ENCODE measurements at regions not wholly inside any gene's neighbourhood (a gene's known extent, or its start where the extent isn't known, plus 50 kb on each side); places are given as distances from the start of the nearest gene placed in this dataset.

- Histone ChIP-seq H3K36me3 (ENCODE audit: control insufficient read depth, insufficient read depth, low read length) (no peaks in the 10 kb centered on the region), H3K27ac (ENCODE audit: low read depth, low read length) (no peak overlapping the region), H3K27me3 (ENCODE audit: control insufficient read depth, insufficient read depth, low read length) (no peaks in the 10 kb centered on the region), H3K9me3 (ENCODE audit: control insufficient read depth, insufficient read depth, low read length) (no peaks in the 10 kb centered on the region), H3K4me3 (ENCODE audit: low read depth, low read length) (no peak overlapping the region), H3K4me1 (ENCODE audit: control insufficient read depth, insufficient read depth, low read length) (no peaks in the 10 kb centered on the region)
- DNase-seq (ENCODE audit: low read depth in 4 of 6, low spot score in 6 of 6): no peak
- 86% methylated on average over 5 of the region's 10 CpGs for WGBS (ENCODE audit: insufficient coverage)
Observed at GRCh38 chr14:98062083-98062482, 1209.9 kb downstream of the BCL11B start.

- H3K4me1 ChIP-seq (ENCODE audit: control insufficient read depth, insufficient read depth, low read length): peaks cover 4% of the 10 kb centered on the region
- H3K9me3 ChIP-seq (ENCODE audit: control insufficient read depth, insufficient read depth, low read length): no peaks in the 10 kb centered on the region
- H3K36me3 ChIP-seq (ENCODE audit: control insufficient read depth, insufficient read depth, low read length): no peaks in the 10 kb centered on the region
- no peaks in the 10 kb centered on the region for H3K27me3 ChIP-seq (ENCODE audit: control insufficient read depth, insufficient read depth, low read length)
- H3K4me3 ChIP-seq (ENCODE audit: low read depth, low read length): no peak overlapping the region
- no peak for DNase-seq (ENCODE audit: low read depth in 4 of 6, low spot score in 6 of 6)
- no peak overlapping the region for H3K27ac ChIP-seq (ENCODE audit: low read depth, low read length)
- WGBS (ENCODE audit: insufficient coverage): 67% methylated on average over 1 of the region's 2 CpGs
Observed at GRCh38 chr14:98069712-98070171, 1202.3 kb downstream of the BCL11B start.

DNA sequence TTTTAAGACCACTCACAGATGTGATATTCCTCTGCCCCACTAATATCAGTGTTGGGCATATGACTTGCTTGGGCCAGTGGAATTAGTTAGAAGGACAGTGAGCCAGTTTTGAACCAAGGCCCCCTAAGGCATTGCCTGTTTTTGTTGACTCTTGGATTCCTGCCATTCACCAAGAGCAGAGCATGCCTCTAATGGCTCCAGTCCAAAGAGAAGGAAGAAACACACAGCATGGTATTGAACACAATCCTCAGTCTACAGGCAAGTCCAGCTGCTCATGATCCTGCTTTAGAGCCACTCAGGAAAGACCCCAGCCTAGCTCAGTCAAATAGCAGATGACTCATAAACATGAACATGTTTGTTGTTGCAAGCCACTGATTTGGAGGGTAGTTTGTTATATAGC, 1201.5 kb downstream of the BCL11B start:
- peak in 3 of 6 donors; percentile 31 to 72 (median 71) for DNase-seq (ENCODE audit: low read depth in 4 of 6, low spot score in 6 of 6)
- Histone ChIP-seq H3K9me3 (ENCODE audit: control insufficient read depth, insufficient read depth, low read length) (no peaks in the 10 kb centered on the region), H3K36me3 (ENCODE audit: control insufficient read depth, insufficient read depth, low read length) (no peaks in the 10 kb centered on the region), H3K4me1 (ENCODE audit: control insufficient read depth, insufficient read depth, low read length) (peaks cover 4% of the 10 kb centered on the region), H3K27ac (ENCODE audit: low read depth, low read length) (no peak overlapping the region), H3K27me3 (ENCODE audit: control insufficient read depth, insufficient read depth, low read length) (no peaks in the 10 kb centered on the region), H3K4me3 (ENCODE audit: low read depth, low read length) (no peak overlapping the region)

- no peak overlapping the region for H3K4me3 ChIP-seq (ENCODE audit: low read depth, low read length)
- WGBS (ENCODE audit: insufficient coverage): no CpG with 5 or more reads among the region's 5 CpGs
- H3K27ac ChIP-seq (ENCODE audit: low read depth, low read length): no peak overlapping the region
- no peaks in the 10 kb centered on the region for H3K9me3 ChIP-seq (ENCODE audit: control insufficient read depth, insufficient read depth, low read length)
- no peaks in the 10 kb centered on the region for H3K36me3 ChIP-seq (ENCODE audit: control insufficient read depth, insufficient read depth, low read length)
- H3K27me3 ChIP-seq (ENCODE audit: control insufficient read depth, insufficient read depth, low read length): no peaks in the 10 kb centered on the region
- peaks cover 4% of the 10 kb centered on the region for H3K4me1 ChIP-seq (ENCODE audit: control insufficient read depth, insufficient read depth, low read length)
- DNase-seq (ENCODE audit: low read depth in 4 of 6, low spot score in 6 of 6): peak in 1 of 6 donors; percentile 52
Observed at GRCh38 chr14:98074111-98074510, 1197.9 kb downstream of the BCL11B start.

DNA sequence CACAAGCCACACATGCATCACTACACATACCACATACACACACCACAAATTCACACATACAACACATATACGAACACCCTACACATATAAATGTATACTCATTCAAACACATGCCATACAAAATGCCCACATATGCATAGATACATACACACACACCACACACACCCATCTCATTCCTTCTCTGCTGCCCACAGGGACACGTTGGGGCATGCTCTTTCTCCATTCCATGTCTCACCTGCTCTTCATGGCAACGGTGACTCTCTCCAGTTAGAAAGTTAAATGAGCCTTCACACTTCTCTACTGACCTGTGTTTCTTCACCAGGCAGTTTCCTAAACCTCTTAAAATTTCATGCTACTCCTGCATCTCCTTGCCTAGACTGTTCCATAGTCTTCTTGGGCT, 1194.8 kb downstream of the BCL11B start:
- no peaks in the 10 kb centered on the region for H3K36me3 ChIP-seq (ENCODE audit: control insufficient read depth, insufficient read depth, low read length)

DNA sequence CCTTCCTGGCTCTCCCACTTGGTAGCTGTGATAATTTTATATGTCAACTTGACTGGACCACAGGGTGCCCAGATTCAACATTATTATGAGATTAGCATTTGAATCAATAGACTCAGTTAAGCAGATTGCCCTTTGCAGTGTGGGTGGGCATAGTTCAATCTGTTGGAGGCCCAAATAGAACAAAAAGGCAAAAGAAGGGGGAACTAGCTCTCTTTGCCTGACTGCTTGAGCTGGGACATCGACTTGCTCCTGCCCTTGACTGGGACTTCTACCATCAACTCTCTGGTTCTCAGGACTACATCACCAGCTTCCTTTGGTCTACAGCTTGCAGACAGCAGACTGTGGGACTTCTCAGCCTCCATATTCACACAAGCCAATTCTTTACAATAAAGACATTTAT, 1189.2 kb downstream of the BCL11B start:
- no peak for DNase-seq (ENCODE audit: low read depth in 4 of 6, low spot score in 6 of 6)
- Histone ChIP-seq H3K27ac (ENCODE audit: low read depth, low read length) (no peak overlapping the region), H3K27me3 (ENCODE audit: control insufficient read depth, insufficient read depth, low read length) (no peaks in the 10 kb centered on the region), H3K9me3 (ENCODE audit: control insufficient read depth, insufficient read depth, low read length) (no peaks in the 10 kb centered on the region), H3K4me1 (ENCODE audit: control insufficient read depth, insufficient read depth, low read length) (no peaks in the 10 kb centered on the region), H3K36me3 (ENCODE audit: control insufficient read depth, insufficient read depth, low read length) (no peaks in the 10 kb centered on the region), H3K4me3 (ENCODE audit: low read depth, low read length) (no peak overlapping the region)
- 57% methylated on average over 1 of the region's 1 CpG for WGBS (ENCODE audit: insufficient coverage)

More for the DNA sequence above, 1194.8 kb downstream of the BCL11B start:
- WGBS (ENCODE audit: insufficient coverage): 89% methylated on average over 3 of the region's 3 CpGs
- DNase-seq (ENCODE audit: low read depth in 4 of 6, low spot score in 6 of 6): no peak
- Histone ChIP-seq H3K27me3 (ENCODE audit: control insufficient read depth, insufficient read depth, low read length) (no peaks in the 10 kb centered on the region), H3K4me1 (ENCODE audit: control insufficient read depth, insufficient read depth, low read length) (no peaks in the 10 kb centered on the region), H3K4me3 (ENCODE audit: low read depth, low read length) (no peak overlapping the region), H3K9me3 (ENCODE audit: control insufficient read depth, insufficient read depth, low read length) (no peaks in the 10 kb centered on the region), H3K27ac (ENCODE audit: low read depth, low read length) (no peak overlapping the region)

DNA sequence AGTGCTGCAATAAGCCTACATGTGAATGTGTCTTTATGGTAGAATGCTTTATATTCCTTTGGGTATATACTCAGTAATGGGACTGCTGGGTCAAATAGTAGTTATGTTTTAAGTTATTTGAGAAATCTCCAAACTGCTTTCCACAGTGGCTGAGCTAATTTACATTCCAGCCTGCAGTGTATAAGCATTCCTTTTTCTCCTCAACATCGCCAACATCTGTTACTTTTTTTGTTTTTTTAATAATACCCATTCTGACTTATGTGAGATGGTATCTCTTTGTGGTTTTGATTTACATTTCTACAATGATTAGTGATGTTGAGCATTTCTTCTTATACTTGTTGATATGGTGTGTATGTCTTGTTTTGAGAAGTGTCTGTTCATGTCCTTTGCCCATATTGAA, 1186.2 kb downstream of the BCL11B start:
- Histone ChIP-seq H3K4me3 (ENCODE audit: low read depth, low read length) (no peak overlapping the region), H3K27me3 (ENCODE audit: control insufficient read depth, insufficient read depth, low read length) (no peaks in the 10 kb centered on the region), H3K9me3 (ENCODE audit: control insufficient read depth, insufficient read depth, low read length) (no peaks in the 10 kb centered on the region), H3K36me3 (ENCODE audit: control insufficient read depth, insufficient read depth, low read length) (no peaks in the 10 kb centered on the region), H3K27ac (ENCODE audit: low read depth, low read length) (no peak overlapping the region), H3K4me1 (ENCODE audit: control insufficient read depth, insufficient read depth, low read length) (no peaks in the 10 kb centered on the region)
- DNase-seq (ENCODE audit: low read depth in 4 of 6, low spot score in 6 of 6): no peak
- no CpG with 5 or more reads among the region's 1 CpG for WGBS (ENCODE audit: insufficient coverage)

- no peaks in the 10 kb centered on the region for H3K36me3 ChIP-seq (ENCODE audit: control insufficient read depth, insufficient read depth, low read length)
- 49% methylated on average over 2 of the region's 2 CpGs for WGBS (ENCODE audit: insufficient coverage)
- H3K4me1 ChIP-seq (ENCODE audit: control insufficient read depth, insufficient read depth, low read length): no peaks in the 10 kb centered on the region
- H3K27me3 ChIP-seq (ENCODE audit: control insufficient read depth, insufficient read depth, low read length): no peaks in the 10 kb centered on the region
- no peak overlapping the region for H3K4me3 ChIP-seq (ENCODE audit: low read depth, low read length)
- no peak overlapping the region for H3K27ac ChIP-seq (ENCODE audit: low read depth, low read length)
- DNase-seq (ENCODE audit: low read depth in 4 of 6, low spot score in 6 of 6): no peak
- H3K9me3 ChIP-seq (ENCODE audit: control insufficient read depth, insufficient read depth, low read length): no peaks in the 10 kb centered on the region
Observed at GRCh38 chr14:98093111-98093510, 1178.9 kb downstream of the BCL11B start.

DNA sequence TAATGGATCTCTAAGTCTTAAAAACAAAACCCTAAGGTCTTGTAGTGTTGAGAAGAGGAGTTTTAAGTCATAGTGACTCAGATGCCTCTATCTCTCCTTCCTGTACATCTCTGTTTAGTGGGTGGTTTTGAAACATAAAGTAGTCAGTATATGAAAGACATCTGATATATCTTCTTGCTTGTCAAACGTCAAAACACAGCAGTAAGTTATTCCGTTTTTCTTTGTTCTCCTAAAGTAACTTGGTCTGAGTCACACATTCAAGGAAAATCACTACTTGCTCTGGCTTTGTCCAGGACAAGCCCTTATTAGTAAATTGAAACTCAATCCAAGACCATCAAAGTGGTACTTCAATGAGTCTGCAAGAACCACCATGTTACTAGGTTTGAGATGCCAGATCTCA, 1172.5 kb downstream of the BCL11B start:
- no peaks in the 10 kb centered on the region for H3K9me3 ChIP-seq (ENCODE audit: control insufficient read depth, insufficient read depth, low read length)
- 80% methylated on average over 2 of the region's 2 CpGs for WGBS (ENCODE audit: insufficient coverage)
- H3K27ac ChIP-seq (ENCODE audit: low read depth, low read length): no peak overlapping the region
- no peaks in the 10 kb centered on the region for H3K36me3 ChIP-seq (ENCODE audit: control insufficient read depth, insufficient read depth, low read length)
- H3K4me3 ChIP-seq (ENCODE audit: low read depth, low read length): no peak overlapping the region
- no peak for DNase-seq (ENCODE audit: low read depth in 4 of 6, low spot score in 6 of 6)
- H3K27me3 ChIP-seq (ENCODE audit: control insufficient read depth, insufficient read depth, low read length): no peaks in the 10 kb centered on the region
- no peaks in the 10 kb centered on the region for H3K4me1 ChIP-seq (ENCODE audit: control insufficient read depth, insufficient read depth, low read length)

DNA sequence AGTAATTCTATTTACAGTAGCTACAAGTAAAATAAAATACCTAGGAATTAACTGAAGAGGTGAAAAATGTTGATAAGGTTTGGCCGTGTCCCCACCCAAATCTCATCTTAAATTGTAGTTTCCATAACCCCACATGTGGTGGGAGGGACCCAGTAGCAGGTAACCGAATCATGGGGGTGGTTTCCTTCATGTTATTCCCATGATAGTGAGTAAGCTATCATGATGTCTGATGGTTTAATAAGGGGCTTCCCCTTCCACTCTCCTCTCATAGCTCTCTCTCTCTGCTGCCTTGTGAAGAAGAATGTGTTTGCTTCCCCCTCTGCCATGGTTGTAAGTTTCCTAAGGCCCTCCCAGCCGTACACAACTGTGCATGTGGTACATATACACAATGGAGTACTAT, 1170.7 kb downstream of the BCL11B start:
- Histone ChIP-seq H3K27me3 (ENCODE audit: control insufficient read depth, insufficient read depth, low read length) (no peaks in the 10 kb centered on the region), H3K27ac (ENCODE audit: low read depth, low read length) (no peak overlapping the region), H3K4me1 (ENCODE audit: control insufficient read depth, insufficient read depth, low read length) (no peaks in the 10 kb centered on the region), H3K36me3 (ENCODE audit: control insufficient read depth, insufficient read depth, low read length) (no peaks in the 10 kb centered on the region), H3K9me3 (ENCODE audit: control insufficient read depth, insufficient read depth, low read length) (no peaks in the 10 kb centered on the region), H3K4me3 (ENCODE audit: low read depth, low read length) (no peak overlapping the region)
- WGBS (ENCODE audit: insufficient coverage): no CpG with 5 or more reads among the region's 3 CpGs
- DNase-seq (ENCODE audit: low read depth in 4 of 6, low spot score in 6 of 6): no peak

All from spinal cord (tissue), 9 donors.